Choroid plexus epithelial cell (primary cell): ENCODE measurements at regions not wholly inside any gene's neighbourhood (a gene's known extent, or its start where the extent isn't known, plus 50 kb on each side); places are given as distances from the start of the nearest gene placed in this dataset.

ENCODE experiments used
- DNase-seq: peaks from one replicate; pipeline ENCODE4 v3.0.0-alpha.2; 2010; ENCODE audit warnings: low read depth
- H3K4me3 ChIP-seq: 2 replicates; pipeline ENCODE4 v1.5.1; 2011; ENCODE audit warnings: low read depth, mild to moderate bottlenecking, control low read depth, low read length, moderate library complexity
- TF ChIP-seq, protein P1 (sequence below): conservative IDR thresholded peaks from 2 replicates; pipeline ENCODE4 v1.5.1; 2011; ENCODE audit warnings: low read depth, mild to moderate bottlenecking, control low read depth, inconsistent platforms, low read length, moderate library complexity

DNA sequence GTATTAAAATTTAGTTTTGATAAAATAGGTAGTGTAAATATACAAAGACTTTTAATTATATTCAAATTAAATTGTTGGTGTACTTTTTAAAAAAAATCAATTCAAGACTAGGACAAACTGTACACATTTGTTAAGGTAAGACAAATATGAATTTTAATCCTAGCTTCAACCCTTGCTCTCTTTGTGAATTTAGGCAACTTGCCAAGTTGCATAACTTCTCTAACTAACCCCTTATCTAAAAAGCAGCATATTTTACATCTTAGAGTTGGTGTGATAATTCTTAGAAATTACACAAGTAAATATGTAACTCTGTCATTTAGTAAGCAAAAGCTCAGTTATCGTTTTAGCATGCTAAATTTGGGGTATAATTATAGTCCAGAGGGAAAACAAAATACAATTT lies 78.1 kb upstream of the FSTL5 start:
- peak; percentile 51 for DNase-seq
- no peak overlapping the region for H3K4me3 ChIP-seq
- TF ChIP-seq, protein P1, sequence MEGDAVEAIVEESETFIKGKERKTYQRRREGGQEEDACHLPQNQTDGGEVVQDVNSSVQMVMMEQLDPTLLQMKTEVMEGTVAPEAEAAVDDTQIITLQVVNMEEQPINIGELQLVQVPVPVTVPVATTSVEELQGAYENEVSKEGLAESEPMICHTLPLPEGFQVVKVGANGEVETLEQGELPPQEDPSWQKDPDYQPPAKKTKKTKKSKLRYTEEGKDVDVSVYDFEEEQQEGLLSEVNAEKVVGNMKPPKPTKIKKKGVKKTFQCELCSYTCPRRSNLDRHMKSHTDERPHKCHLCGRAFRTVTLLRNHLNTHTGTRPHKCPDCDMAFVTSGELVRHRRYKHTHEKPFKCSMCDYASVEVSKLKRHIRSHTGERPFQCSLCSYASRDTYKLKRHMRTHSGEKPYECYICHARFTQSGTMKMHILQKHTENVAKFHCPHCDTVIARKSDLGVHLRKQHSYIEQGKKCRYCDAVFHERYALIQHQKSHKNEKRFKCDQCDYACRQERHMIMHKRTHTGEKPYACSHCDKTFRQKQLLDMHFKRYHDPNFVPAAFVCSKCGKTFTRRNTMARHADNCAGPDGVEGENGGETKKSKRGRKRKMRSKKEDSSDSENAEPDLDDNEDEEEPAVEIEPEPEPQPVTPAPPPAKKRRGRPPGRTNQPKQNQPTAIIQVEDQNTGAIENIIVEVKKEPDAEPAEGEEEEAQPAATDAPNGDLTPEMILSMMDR = no peak

DNA sequence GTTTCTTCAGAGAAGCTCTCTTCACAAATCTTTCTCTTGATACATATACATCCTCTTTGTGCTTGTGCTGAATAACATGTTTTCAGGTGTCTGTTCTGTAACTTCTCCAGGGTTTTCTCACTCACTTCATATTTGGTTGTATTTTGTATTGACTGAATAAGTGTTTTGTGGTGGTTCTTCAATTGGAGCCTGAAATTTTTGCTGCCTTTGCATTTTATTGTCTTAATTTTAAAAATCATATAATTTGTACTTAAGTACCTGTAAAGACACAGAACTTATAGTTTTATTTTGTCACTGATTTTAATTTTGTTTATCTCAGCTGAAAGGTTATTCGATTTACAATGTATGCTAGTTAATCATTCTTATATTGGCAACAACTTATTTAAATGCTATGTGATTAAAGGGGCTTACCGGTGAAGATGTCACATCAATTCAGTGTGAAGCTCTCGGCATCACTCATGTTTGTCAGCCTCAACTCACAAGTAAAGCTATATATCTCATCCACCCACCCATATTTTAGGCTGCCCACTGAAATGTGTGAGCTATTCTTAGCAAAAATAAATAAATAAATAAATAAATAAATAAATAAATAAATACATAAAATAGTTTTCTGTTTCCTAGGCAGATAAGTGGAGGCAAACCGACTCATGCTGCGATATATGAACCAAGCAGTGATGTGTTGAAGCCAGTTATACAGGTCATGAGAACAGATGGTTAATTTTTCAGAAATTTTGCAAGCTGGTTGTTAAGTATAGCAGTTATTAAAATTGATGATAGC lies 76.4 kb upstream of the FSTL5 start:
- TF ChIP-seq, protein P1 = no peak
- no peak overlapping the region for H3K4me3 ChIP-seq
- DNase-seq = no peak

DNA sequence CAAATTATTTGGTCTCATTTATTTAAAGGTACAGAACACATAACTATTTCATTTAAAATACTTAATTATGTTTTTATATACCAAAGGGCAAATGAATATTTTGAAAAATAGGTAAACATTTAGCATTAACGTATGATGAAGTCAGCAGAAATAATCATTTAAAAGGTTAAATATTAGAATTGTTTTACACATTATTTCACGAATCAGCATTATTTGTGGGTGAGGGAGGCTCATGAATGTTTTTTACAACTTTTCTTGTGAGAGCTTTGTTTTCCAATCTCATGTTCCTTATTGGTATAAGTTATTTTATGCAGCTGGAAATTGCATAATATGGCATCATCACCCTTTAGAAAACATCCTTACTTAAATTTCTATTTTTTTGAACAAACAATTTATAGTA lies 73.9 kb upstream of the FSTL5 start:
- DNase-seq = no peak
- TF ChIP-seq, protein P1 = no peak
- H3K4me3 ChIP-seq = no peak overlapping the region

DNA sequence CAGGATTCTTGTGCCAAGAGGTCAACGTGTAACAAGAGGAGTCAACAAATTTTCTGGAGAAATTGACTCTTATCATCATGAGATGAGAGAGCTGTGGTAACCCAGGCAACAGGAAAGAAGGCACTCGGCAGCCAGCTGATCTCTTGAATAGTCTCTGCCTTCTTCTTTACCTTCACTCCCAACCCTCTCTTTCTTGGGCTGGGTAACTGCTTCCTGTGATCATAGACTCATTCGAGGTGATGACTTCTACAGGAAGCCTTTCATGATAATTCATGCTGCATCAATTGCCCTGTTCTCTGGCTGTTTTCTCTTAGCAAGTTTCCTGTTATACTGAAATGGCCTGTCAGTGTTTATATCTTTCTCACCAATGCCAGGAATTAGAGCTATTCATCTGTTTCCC lies 70.8 kb upstream of the FSTL5 start:
- no peak for DNase-seq
- TF ChIP-seq, protein P1 = no peak
- H3K4me3 ChIP-seq = no peak overlapping the region

DNA sequence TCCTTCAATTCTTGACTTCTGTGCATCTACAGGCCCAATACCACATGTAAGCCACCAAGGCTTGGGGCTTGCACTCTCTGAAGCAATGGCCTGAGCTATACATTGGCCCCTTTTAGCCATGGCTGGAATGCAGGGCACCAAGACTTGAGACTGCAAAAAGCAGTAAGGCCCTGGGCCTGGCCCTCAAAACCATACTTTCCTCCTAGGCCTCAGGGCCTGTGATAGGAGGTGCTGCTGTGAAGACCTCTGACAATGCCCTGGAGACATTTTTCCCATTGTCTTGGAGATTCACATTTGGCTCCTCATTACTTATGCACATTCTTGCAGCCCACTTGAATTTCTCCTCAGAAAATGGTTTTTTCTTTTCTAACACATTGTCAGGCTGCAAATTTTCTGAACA lies 68.5 kb upstream of the FSTL5 start:
- TF ChIP-seq, protein P1 = no peak
- no peak overlapping the region for H3K4me3 ChIP-seq

DNA sequence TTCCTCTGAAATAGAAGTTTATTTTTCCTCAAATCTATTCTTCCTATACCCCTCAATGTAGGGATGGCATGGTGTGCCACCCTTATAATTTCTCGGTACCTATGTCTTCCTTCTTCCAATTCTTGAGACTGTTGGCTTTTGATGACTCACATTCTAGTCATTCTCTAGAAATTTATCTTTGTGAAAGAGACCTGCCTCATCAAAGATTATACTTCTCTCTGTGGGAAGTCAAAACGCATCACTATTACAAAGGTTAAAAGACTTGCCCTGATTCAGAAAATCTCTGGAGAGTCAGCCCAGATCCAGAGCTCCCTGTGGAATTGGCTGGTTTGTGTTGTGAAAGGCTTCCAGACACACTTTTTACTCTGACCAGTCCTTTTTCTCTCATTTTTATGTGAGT lies 65.9 kb upstream of the FSTL5 start:
- DNase-seq = peak; percentile 24

More for the DNA sequence above, 68.5 kb upstream of the FSTL5 start:
- no peak for DNase-seq

More for the DNA sequence above, 65.9 kb upstream of the FSTL5 start:
- TF ChIP-seq, protein P1 = no peak
- no peak overlapping the region for H3K4me3 ChIP-seq
